Suprapubic skin (tissue), 3 donors: ENCODE measurements at regions not wholly inside any gene's neighbourhood (a gene's known extent, or its start where the extent isn't known, plus 50 kb on each side); places are given as distances from the start of the nearest gene placed in this dataset.

Source experiments
- CTCF ChIP-seq, 2 donors: fragments of 200-600 bp in 1 of 2; fragments of 450-650 bp in 1 of 2; sonication (generic) in 1 of 2; IDR thresholded peaks; one replicate each; pipeline ENCODE4 v1.5.1; 2016 to 2019; ENCODE audit warnings: antibody characterized with exemption in 2 of 2, mild to moderate bottlenecking in 1 of 2, moderate library complexity in 1 of 2
- EP300 ChIP-seq: sonication (generic); formaldehyde crosslinking; IDR thresholded peaks from one replicate; pipeline ENCODE4 v1.6.1; 2017; ENCODE audit warnings: antibody characterized with exemption
- POLR2A ChIP-seq, 2 donors: fragments of 450-650 bp; IDR thresholded peaks; one replicate each; pipeline ENCODE4 v1.6.1; 2017; ENCODE audit warnings: antibody characterized with exemption in 2 of 2, mild to moderate bottlenecking in 2 of 2, moderate library complexity in 2 of 2

- TF ChIP-seq POLR2A (IDR thresholded peaks at IDR 0.05) (no peak), CTCF (IDR thresholded peaks at IDR 0.05) (no peak), EP300 (no peak)
These were observed 68.8 kb upstream of the SIAH1 start for GRCh38 chr16:48454051-48454450.
